H1 (cell line): ENCODE measurements at regions not wholly inside any gene's neighbourhood (a gene's known extent, or its start where the extent isn't known, plus 50 kb on each side); places are given as distances from the start of the nearest gene placed in this dataset.

ENCODE experiments used
- CTCF ChIA-PET: fragments of 300-600 bp; sonication (Branson Sonifier 250); formaldehyde crosslinking; loops from one replicate; lab custom pipeline; 2021; ENCODE audit not compliant: partially characterized antibody; lab: Charles Lee
- POLR2A ChIA-PET: fragments of 300-600 bp; sonication (Branson Sonifier 250); formaldehyde crosslinking; loops from one replicate; lab custom pipeline; 2021; ENCODE audit warnings: inconsistent platforms; ENCODE audit not compliant: partially characterized antibody; lab: Charles Lee
- DNase-seq, 2 experiments: peaks; one replicate each; pipeline versions ENCODE4 v3.0.0 to v3.0.0-alpha.2; 2010 to 2022; ENCODE audit warnings: low spot score in 2 of 2, low read depth in 1 of 2, mixed read lengths in 1 of 2
- FAIRE-seq: peaks from 2 replicates; lab custom pipeline; 2011; peaks lifted over from hg19 to GRCh38; lab: Jason Lieb, UNC
- H2AFZ ChIP-seq: 2 replicates; pipeline ENCODE4 v1.8.1; 2012; ENCODE audit warnings: low read length, inconsistent platforms
- H2AK5ac ChIP-seq: 2 replicates; pipeline ENCODE4 v1.6.1; 2013; ENCODE audit warnings: low read depth, low read length
- H2BK120ac ChIP-seq: replicated peaks from 2 replicates; pipeline ENCODE3; 2013; ENCODE audit warnings: low read depth, low read length, inconsistent platforms
- H2BK12ac ChIP-seq: 2 replicates; pipeline ENCODE4 v1.6.1; 2013; ENCODE audit warnings: low read depth, low read length
- H2BK15ac ChIP-seq: 2 replicates; pipeline ENCODE4 v1.6.1; 2013; ENCODE audit warnings: low read length
- H2BK20ac ChIP-seq: 2 replicates; pipeline ENCODE4 v1.6.1; 2013; ENCODE audit warnings: low read length
- H2BK5ac ChIP-seq: 2 replicates; pipeline ENCODE4 v1.6.1; 2013; ENCODE audit warnings: low read depth, low read length
- H3K14ac ChIP-seq: 2 replicates; pipeline ENCODE4 v1.6.1; 2013; ENCODE audit warnings: inconsistent platforms; ENCODE audit not compliant: insufficient read length
- H3K18ac ChIP-seq: 2 replicates; pipeline ENCODE4 v1.6.1; 2013; ENCODE audit warnings: low read length; ENCODE audit errors: extremely low read depth
- H3K23ac ChIP-seq: 2 replicates; pipeline ENCODE4 v1.6.1; 2013; ENCODE audit warnings: inconsistent platforms; ENCODE audit not compliant: insufficient read length
- H3K23me2 ChIP-seq: 2 replicates; pipeline ENCODE4 v1.6.1; 2013; ENCODE audit warnings: low read depth, low read length
- H3K27ac ChIP-seq: 2 replicates; pipeline ENCODE4 v1.6.1; 2011; ENCODE audit warnings: low read depth, low read length, inconsistent platforms
- H3K27me3 ChIP-seq, 4 experiments: replicated peaks in 1 of 4; 1 replicate in 1 of 4; 2 replicates in 3 of 4; pipeline versions ENCODE4 v1.6.1 to v1.8.1; 2011 to 2013; ENCODE audit warnings: low read length in 3 of 4, mild to moderate bottlenecking in 3 of 4, inconsistent platforms in 2 of 4, mixed read lengths in 2 of 4, moderate library complexity in 1 of 4; ENCODE audit not compliant: control insufficient read depth in 3 of 4, insufficient read depth in 3 of 4; ENCODE audit errors: extremely low read depth in 1 of 4
- H3K36me3 ChIP-seq, 4 experiments: 2 replicates each; pipeline versions ENCODE4 v1.6.1 to v1.8.1; 2011 to 2013; ENCODE audit warnings: mild to moderate bottlenecking in 4 of 4, low read length in 3 of 4, moderate library complexity in 2 of 4, control low read depth in 1 of 4, inconsistent platforms in 1 of 4; ENCODE audit not compliant: insufficient read depth in 4 of 4, control insufficient read depth in 2 of 4
- H3K4ac ChIP-seq: replicated peaks from 2 replicates; pipeline ENCODE3; 2013; ENCODE audit warnings: low read length, low read depth, mixed read lengths, inconsistent platforms; ENCODE audit not compliant: insufficient read length
- H3K4me1 ChIP-seq, 4 experiments: replicated peaks in 1 of 4; 1 replicate in 1 of 4; 2 replicates in 3 of 4; pipeline versions ENCODE4 v1.6.1 to v1.8.1; 2011 to 2013; ENCODE audit warnings: low read length in 3 of 4, inconsistent platforms in 2 of 4, mixed read lengths in 1 of 4; ENCODE audit not compliant: insufficient read depth in 4 of 4, control insufficient read depth in 3 of 4
- H3K4me2 ChIP-seq, 2 experiments: 2 replicates each; pipeline versions ENCODE4 v1.6.1 to v1.8.1; 2011 to 2013; ENCODE audit warnings: low read depth in 2 of 2, low read length in 2 of 2, control low read depth in 1 of 2, inconsistent platforms in 1 of 2, mild to moderate bottlenecking in 1 of 2; ENCODE audit not compliant: insufficient read depth in 1 of 2
- H3K4me3 ChIP-seq, 4 experiments: fragments of 200-600, 300-600 bp in 1 of 4; sonication (generic), shearing (Covaris generic), sonication (Bioruptor Twin) in 1 of 4; 2 replicates each; pipeline versions ENCODE4 v1.5.1 to v1.8.1; 2011 to 2016; ENCODE audit warnings: low read length in 4 of 4, low read depth in 3 of 4, control low read depth in 2 of 4, inconsistent platforms in 2 of 4, mild to moderate bottlenecking in 2 of 4, mixed read lengths in 1 of 4, moderate library complexity in 1 of 4; ENCODE audit not compliant: insufficient read depth in 2 of 4; ENCODE audit errors: extremely low read depth in 1 of 4
- H3K56ac ChIP-seq: replicated peaks from 2 replicates; pipeline ENCODE3; 2013; ENCODE audit warnings: low read depth, mild to moderate bottlenecking, mixed read lengths, low read length, inconsistent platforms; ENCODE audit not compliant: insufficient read length
- H3K79me1 ChIP-seq: 2 replicates; pipeline ENCODE4 v1.6.1; 2013; ENCODE audit warnings: low read depth, low read length, control low read depth
- H3K79me2 ChIP-seq, 2 experiments: 2 replicates each; pipeline versions ENCODE4 v1.6.1 to v1.8.1; 2012 to 2013; ENCODE audit warnings: low read length in 2 of 2, mild to moderate bottlenecking in 2 of 2, inconsistent platforms in 1 of 2; ENCODE audit not compliant: insufficient read depth in 2 of 2, control insufficient read depth in 1 of 2
- H3K9ac ChIP-seq, 4 experiments: replicated peaks in 1 of 4; 1 replicate in 1 of 4; 2 replicates in 3 of 4; pipeline versions ENCODE4 v1.6.1 to v1.8.1; 2011 to 2013; ENCODE audit warnings: low read depth in 3 of 4, low read length in 3 of 4, control low read depth in 2 of 4, mild to moderate bottlenecking in 2 of 4, moderate library complexity in 2 of 4, inconsistent platforms in 1 of 4; ENCODE audit errors: extremely low read depth in 1 of 4
- H3K9me3 ChIP-seq, 2 experiments: 2 replicates each; pipeline versions ENCODE4 v1.6.1 to v1.8.1; 2012 to 2013; ENCODE audit warnings: mild to moderate bottlenecking in 2 of 2, moderate library complexity in 2 of 2, control low read depth in 1 of 2, inconsistent platforms in 1 of 2, low read depth in 1 of 2, low read length in 1 of 2, mixed read lengths in 1 of 2; ENCODE audit not compliant: insufficient read depth in 2 of 2
- H4K20me1 ChIP-seq, 2 experiments: replicated peaks in 1 of 2; 2 replicates each; pipeline versions ENCODE3 to v1.8.1; 2011 to 2013; ENCODE audit warnings: inconsistent platforms in 2 of 2, low read length in 2 of 2, mild to moderate bottlenecking in 1 of 2; ENCODE audit not compliant: insufficient read depth in 2 of 2, control insufficient read depth in 1 of 2
- H4K5ac ChIP-seq: 2 replicates; pipeline ENCODE4 v1.6.1; 2013; ENCODE audit warnings: low read length, low read depth, mixed read lengths, inconsistent platforms; ENCODE audit not compliant: insufficient read length
- H4K8ac ChIP-seq: 2 replicates; pipeline ENCODE4 v1.8.0; 2013; ENCODE audit warnings: mild to moderate bottlenecking, moderate library complexity, low read length, inconsistent platforms; ENCODE audit not compliant: insufficient read depth; ENCODE audit errors: extremely low read depth
- H4K91ac ChIP-seq: replicated peaks from 2 replicates; pipeline ENCODE3; 2013; ENCODE audit warnings: low read length, mixed read lengths, inconsistent platforms; ENCODE audit not compliant: insufficient read length
- JUN ChIP-seq: IDR thresholded peaks from 2 replicates; pipeline ENCODE4 v1.6.1; 2011; ENCODE audit warnings: low read depth, mild to moderate bottlenecking, improper control_type of control experiment, low read length
- KDM1A ChIP-seq: fragments of 200-600, 300-600 bp; sonication (generic); IDR thresholded peaks from 2 replicates; pipeline ENCODE4 v1.7.1; 2016; ENCODE audit warnings: mild to moderate bottlenecking, low read length, borderline replicate concordance
- RFX5 ChIP-seq: IDR thresholded peaks from 2 replicates; pipeline ENCODE4 v1.6.1; 2011; ENCODE audit warnings: low read depth, low read length, improper control_type of control experiment, borderline replicate concordance
- SAP30 ChIP-seq: fragments of 300-600 bp; sonication (generic); IDR thresholded peaks from 2 replicates; pipeline ENCODE4 v1.7.1; 2012; ENCODE audit warnings: low read length, moderate library complexity, mild to moderate bottlenecking, inconsistent platforms; ENCODE audit not compliant: insufficient read depth, insufficient replicate concordance

GRCh38 chr2:226364217-226364616 is 435.4 kb downstream of the IRS1 start:
- Histone ChIP-seq H3K4me3 (no peak overlapping the region), H3K36me3 (no peaks in the 10 kb centered on the region), H2BK20ac (no peak overlapping the region), H3K9ac (no peak overlapping the region), H2BK5ac (no peak overlapping the region), H4K5ac (no peak overlapping the region), H4K91ac (no peak overlapping the region), H3K56ac (no peak overlapping the region), H3K79me1 (no peaks in the 10 kb centered on the region), H3K4me1 (no peaks in the 10 kb centered on the region), H3K79me2 (no peaks in the 10 kb centered on the region), H2AFZ (no peak overlapping the region), H3K14ac (no peak overlapping the region), H4K20me1 (no peaks in the 10 kb centered on the region), H3K23me2 (peaks cover 2% of the 10 kb centered on the region; the same call in 1 of the 2 replicates), H2BK15ac (no peak overlapping the region), H2BK120ac (no peak overlapping the region), H4K8ac (no peak overlapping the region), H3K4me2 (no peak overlapping the region), H3K27me3 (no peaks in the 10 kb centered on the region), H3K23ac (no peak overlapping the region), H2AK5ac (no peak overlapping the region), H2BK12ac (no peak overlapping the region), H3K9me3 (no peaks in the 10 kb centered on the region), H3K4ac (no peak overlapping the region), H3K18ac (no peak overlapping the region), H3K27ac (no peak overlapping the region)
- ChIA-PET CTCF (no interaction called here), POLR2A (no interaction called here)
- TF ChIP-seq KDM1A (no peak), RFX5 (no peak), SAP30 (no peak), JUN (no peak)
- FAIRE-seq (no peak), DNase-seq (no peak)
